Loucy (cell line): ENCODE measurements at regions not wholly inside any gene's neighbourhood (a gene's known extent, or its start where the extent isn't known, plus 50 kb on each side); places are given as distances from the start of the nearest gene placed in this dataset.

Source experiments
- H2AFZ ChIP-seq: fragments of 200-600 bp; sonication (generic); 2 replicates; pipeline ENCODE4 v1.6.0; 2016; ENCODE audit warnings: antibody characterized with exemption, mild to moderate bottlenecking, low read length, moderate library complexity
- H3F3A ChIP-seq: fragments of 200-600 bp; 2 replicates; pipeline ENCODE4 v1.6.0; 2016; ENCODE audit warnings: antibody characterized with exemption, low read depth, mild to moderate bottlenecking
- H3K27me3 ChIP-seq: fragments of 200-600 bp; sonication (generic); 2 replicates; pipeline ENCODE4 v1.6.1; 2014; ENCODE audit warnings: low read length, mild to moderate bottlenecking; ENCODE audit not compliant: insufficient read depth, poor library complexity, severe bottlenecking
- H3K36me3 ChIP-seq: fragments of 200-600 bp; sonication (generic); 2 replicates; pipeline ENCODE4 v1.6.1; 2016; ENCODE audit warnings: low read length; ENCODE audit not compliant: insufficient read depth
- H3K4me1 ChIP-seq: fragments of 200-600 bp; sonication (generic); 2 replicates; pipeline ENCODE4 v1.5.1; 2014; ENCODE audit warnings: low read length, mild to moderate bottlenecking; ENCODE audit not compliant: insufficient read depth, poor library complexity, severe bottlenecking
- H3K4me2 ChIP-seq: fragments of 200-600 bp; sonication (generic); 2 replicates; pipeline ENCODE4 v1.6.0; 2014; ENCODE audit warnings: antibody characterized with exemption, low read length, low read depth, mild to moderate bottlenecking; ENCODE audit not compliant: poor library complexity, severe bottlenecking
- H3K4me3 ChIP-seq: fragments of 200-600 bp; sonication (generic); 2 replicates; pipeline ENCODE4 v1.5.1; 2014; ENCODE audit warnings: low read length, mild to moderate bottlenecking, mixed read lengths; ENCODE audit not compliant: poor library complexity, severe bottlenecking
- H3K79me2 ChIP-seq: fragments of 200-600 bp; sonication (generic); 2 replicates; pipeline ENCODE4 v1.6.1; 2014; ENCODE audit warnings: low read length; ENCODE audit not compliant: insufficient read depth
- H3K9ac ChIP-seq: fragments of 200-600 bp; sonication (generic); 2 replicates; pipeline ENCODE4 v1.6.0; 2014; ENCODE audit warnings: mild to moderate bottlenecking, low read depth, low read length, moderate library complexity; ENCODE audit not compliant: poor library complexity, severe bottlenecking
- H3K9me2 ChIP-seq: fragments of 200-600 bp; sonication (generic); replicated peaks from 2 replicates; pipeline ENCODE4 v1.6.1; 2016; ENCODE audit warnings: low read depth, low read length, mixed read lengths
- H3K9me3 ChIP-seq: fragments of 200-600 bp; sonication (generic); 2 replicates; pipeline ENCODE4 v1.6.1; 2014; ENCODE audit warnings: mild to moderate bottlenecking, antibody characterized with exemption, low read length, low read depth; ENCODE audit not compliant: insufficient read depth
- H4K20me1 ChIP-seq: fragments of 200-600 bp; sonication (generic); 2 replicates; pipeline ENCODE4 v1.6.0; 2014; ENCODE audit warnings: antibody characterized with exemption, low read length, mild to moderate bottlenecking; ENCODE audit not compliant: insufficient read depth, poor library complexity, severe bottlenecking
- EZH2phosphoT487 ChIP-seq: fragments of 200-600 bp; IDR thresholded peaks from 2 replicates; pipeline ENCODE4 v1.6.1; 2018; ENCODE audit warnings: antibody characterized with exemption, mild to moderate bottlenecking, moderate library complexity, borderline replicate concordance
- TF ChIP-seq, protein P1 (sequence below): fragments of 200-600 bp; sonication (generic); conservative IDR thresholded peaks from 2 replicates; pipeline ENCODE4 v1.5.1; 2014; ENCODE audit warnings: mild to moderate bottlenecking, antibody characterized with exemption, low read length

DNA sequence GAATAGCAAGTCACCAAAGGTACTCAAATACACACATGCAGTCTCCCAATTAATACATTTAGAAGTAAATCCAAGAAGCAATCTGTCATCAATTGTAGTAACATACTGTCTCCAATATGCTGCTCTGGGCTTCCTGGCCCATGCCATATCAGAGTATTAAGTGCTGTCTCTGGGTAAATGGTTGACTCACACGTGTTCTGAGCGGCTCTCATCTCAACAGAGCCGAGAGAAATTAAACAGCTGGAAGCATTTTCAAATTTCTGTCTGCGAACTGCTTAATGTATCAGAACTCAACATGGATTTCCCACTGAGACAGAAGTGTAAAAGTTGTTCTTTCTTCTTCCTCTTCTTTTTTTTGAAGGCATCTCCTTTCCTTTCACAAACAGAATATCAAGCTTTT, 247.3 kb upstream of the TAS2R1 start:
- Histone ChIP-seq H3K79me2 (no peaks in the 10 kb centered on the region), H3K9ac (no peak overlapping the region), H2AFZ (no peak overlapping the region), H3F3A (no peaks in the 10 kb centered on the region), H3K9me2 (no peaks in the 10 kb centered on the region), H3K36me3 (no peaks in the 10 kb centered on the region), H4K20me1 (no peaks in the 10 kb centered on the region), H3K4me2 (no peak overlapping the region), H3K27me3 (no peaks in the 10 kb centered on the region), H3K9me3 (no peaks in the 10 kb centered on the region), H3K4me3 (no peak overlapping the region), H3K4me1 (no peaks in the 10 kb centered on the region)
- TF ChIP-seq, protein P1, sequence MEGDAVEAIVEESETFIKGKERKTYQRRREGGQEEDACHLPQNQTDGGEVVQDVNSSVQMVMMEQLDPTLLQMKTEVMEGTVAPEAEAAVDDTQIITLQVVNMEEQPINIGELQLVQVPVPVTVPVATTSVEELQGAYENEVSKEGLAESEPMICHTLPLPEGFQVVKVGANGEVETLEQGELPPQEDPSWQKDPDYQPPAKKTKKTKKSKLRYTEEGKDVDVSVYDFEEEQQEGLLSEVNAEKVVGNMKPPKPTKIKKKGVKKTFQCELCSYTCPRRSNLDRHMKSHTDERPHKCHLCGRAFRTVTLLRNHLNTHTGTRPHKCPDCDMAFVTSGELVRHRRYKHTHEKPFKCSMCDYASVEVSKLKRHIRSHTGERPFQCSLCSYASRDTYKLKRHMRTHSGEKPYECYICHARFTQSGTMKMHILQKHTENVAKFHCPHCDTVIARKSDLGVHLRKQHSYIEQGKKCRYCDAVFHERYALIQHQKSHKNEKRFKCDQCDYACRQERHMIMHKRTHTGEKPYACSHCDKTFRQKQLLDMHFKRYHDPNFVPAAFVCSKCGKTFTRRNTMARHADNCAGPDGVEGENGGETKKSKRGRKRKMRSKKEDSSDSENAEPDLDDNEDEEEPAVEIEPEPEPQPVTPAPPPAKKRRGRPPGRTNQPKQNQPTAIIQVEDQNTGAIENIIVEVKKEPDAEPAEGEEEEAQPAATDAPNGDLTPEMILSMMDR: no peak
- TF ChIP-seq EZH2phosphoT487: no peak

GRCh38 chr5:9876451-9876850, 246.3 kb upstream of the TAS2R1 start:
- Histone ChIP-seq H3K36me3 (no peaks in the 10 kb centered on the region), H3K9me2 (no peaks in the 10 kb centered on the region), H3K79me2 (no peaks in the 10 kb centered on the region), H3K4me1 (no peaks in the 10 kb centered on the region), H4K20me1 (no peaks in the 10 kb centered on the region), H3F3A (no peaks in the 10 kb centered on the region), H3K4me3 (no peak overlapping the region), H3K4me2 (no peak overlapping the region), H3K27me3 (no peaks in the 10 kb centered on the region), H3K9me3 (no peaks in the 10 kb centered on the region), H2AFZ (no peak overlapping the region), H3K9ac (no peak overlapping the region)
- TF ChIP-seq EZH2phosphoT487: no peak
- TF ChIP-seq, protein P1: no peak

DNA sequence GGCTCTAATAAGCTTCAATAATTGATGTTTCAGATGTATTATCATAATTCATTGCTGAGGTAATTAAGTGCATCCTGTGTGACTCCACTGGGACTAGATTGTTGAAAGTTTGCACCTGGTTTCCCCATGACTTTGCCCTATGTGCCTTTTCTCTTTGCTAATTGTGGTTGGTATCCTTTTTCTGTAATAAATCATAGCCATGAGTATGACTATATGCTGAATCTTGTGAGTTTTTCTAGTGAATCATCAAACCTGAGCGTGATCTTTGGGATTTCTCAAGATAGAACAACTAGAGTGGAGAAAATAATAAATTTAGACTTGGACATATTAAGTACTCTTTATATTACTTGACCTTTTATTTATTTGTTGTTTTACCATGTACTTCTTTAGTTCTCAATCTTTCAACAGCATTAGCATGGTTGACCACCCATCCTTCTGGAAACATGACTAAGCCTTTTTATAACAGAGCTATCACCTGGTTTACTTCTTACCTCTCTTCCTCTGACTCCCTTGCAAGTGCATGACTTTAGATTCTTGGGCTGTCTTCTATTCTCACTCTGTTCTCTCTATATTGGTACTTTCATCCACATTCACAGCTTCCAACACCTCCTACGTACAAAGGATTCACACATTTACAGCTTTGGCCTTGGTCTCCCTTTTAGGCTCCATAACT, 239.6 kb upstream of the TAS2R1 start:
- H3K4me1 ChIP-seq: no peaks in the 10 kb centered on the region
- no peaks in the 10 kb centered on the region for H3K36me3 ChIP-seq

More for the DNA sequence above, 239.6 kb upstream of the TAS2R1 start:
- Histone ChIP-seq H3K27me3 (no peaks in the 10 kb centered on the region), H3K4me2 (no peak overlapping the region), H3F3A (no peaks in the 10 kb centered on the region), H3K4me3 (no peak overlapping the region), H3K9me3 (peaks cover 14% of the 10 kb centered on the region), H3K9me2 (no peaks in the 10 kb centered on the region), H3K79me2 (no peaks in the 10 kb centered on the region), H4K20me1 (no peaks in the 10 kb centered on the region), H3K9ac (no peak overlapping the region), H2AFZ (no peak overlapping the region)
- TF ChIP-seq, protein P1: no peak
- TF ChIP-seq EZH2phosphoT487: no peak
